ENCODE measurements at regions not wholly inside any gene's neighbourhood (a gene's known extent, or its start where the extent isn't known, plus 50 kb on each side); places are given as distances from the start of the nearest gene placed in this dataset.

DNA sequence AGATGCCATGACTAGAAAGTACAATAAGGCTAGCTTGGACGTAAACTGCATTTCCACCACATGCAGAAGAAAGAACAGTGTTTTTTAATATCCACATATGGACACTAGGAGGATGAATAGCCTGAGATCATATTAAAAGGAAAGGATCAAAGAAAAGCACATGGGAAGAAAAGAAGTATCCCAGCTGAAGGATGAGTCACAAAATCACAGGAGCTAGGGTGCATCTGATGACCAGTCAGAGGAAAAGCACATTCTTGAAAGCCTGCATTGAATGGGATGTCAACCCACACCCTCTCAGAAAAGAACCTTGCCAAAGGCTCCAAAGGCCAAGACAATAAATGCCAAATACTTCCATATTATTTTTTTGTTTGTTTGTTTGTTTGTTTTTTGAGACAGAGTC lies 56.8 kb upstream of the PRDX4 start:
- Histone ChIP-seq H3K79me1 (ENCODE audit: low read length) (no peaks in the 10 kb centered on the region), H3K4me2 (ENCODE audit: low read length) (no peak overlapping the region), H3K9ac (ENCODE audit: low read length) (no peak overlapping the region), H3K4me3 (ENCODE audit: low read length) (no peak overlapping the region), H3K27me3 (ENCODE audit: insufficient read depth, low read length, poor library complexity) (no peaks in the 10 kb centered on the region), H2BK120ac (ENCODE audit: low read depth, low read length) (no peak overlapping the region), H2BK15ac (replicated peaks; ENCODE audit: low read depth) (no peak overlapping the region), H4K5ac (ENCODE audit: low read length) (no peak overlapping the region), H3K23ac (ENCODE audit: low read length) (no peak overlapping the region), H3K27ac (ENCODE audit: low read depth, low read length) (no peak overlapping the region), H2BK5ac (ENCODE audit: low read length) (no peak overlapping the region), H4K8ac (ENCODE audit: low read depth, low read length) (no peak overlapping the region), H3K36me3 (ENCODE audit: control insufficient read depth, insufficient read depth, low read length) (no peaks in the 10 kb centered on the region), H3K4ac (ENCODE audit: low read depth, low read length) (no peak overlapping the region), H2AK5ac (ENCODE audit: low read length) (no peak overlapping the region), H3K79me2 (ENCODE audit: control insufficient read depth, insufficient read depth, low read length) (no peaks in the 10 kb centered on the region), H3K4me1 (ENCODE audit: control insufficient read depth, low read depth, low read length) (no peaks in the 10 kb centered on the region), H3K18ac (ENCODE audit: low read length) (no peak overlapping the region), H3K56ac (ENCODE audit: low read length) (no peak overlapping the region)
- peak; percentile 29 for DNase-seq
- WGBS (ENCODE audit: extremely low coverage, insufficient coverage, low lambda C conversion rate): no CpG with 5 or more reads among the region's 1 CpG

DNA sequence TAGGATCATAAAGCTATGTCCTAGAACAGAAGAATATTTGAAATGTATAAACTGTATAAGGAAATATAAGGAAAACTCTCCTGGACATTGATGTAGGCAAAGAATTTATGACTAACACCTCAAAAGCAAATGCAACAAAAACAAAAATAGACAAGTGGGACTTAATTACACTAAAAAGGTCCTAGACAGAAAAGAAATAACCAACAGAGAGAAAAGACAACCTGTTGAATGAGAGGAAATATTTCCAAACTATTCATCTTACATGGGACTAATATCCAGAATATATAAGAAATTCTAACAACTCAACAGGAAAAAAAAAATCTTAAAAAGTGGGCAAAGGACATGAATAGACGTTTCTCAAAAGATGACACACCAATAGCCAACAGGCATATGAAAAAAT lies 54.4 kb upstream of the PRDX4 start:
- Histone ChIP-seq H2BK120ac (ENCODE audit: low read depth, low read length) (no peak overlapping the region), H4K5ac (ENCODE audit: low read length) (no peak overlapping the region), H3K79me2 (ENCODE audit: control insufficient read depth, insufficient read depth, low read length) (no peaks in the 10 kb centered on the region), H3K27me3 (ENCODE audit: insufficient read depth, low read length, poor library complexity) (no peaks in the 10 kb centered on the region), H3K23ac (ENCODE audit: low read length) (no peak overlapping the region), H3K4me2 (ENCODE audit: low read length) (no peak overlapping the region), H2AK5ac (ENCODE audit: low read length) (no peak overlapping the region), H3K56ac (ENCODE audit: low read length) (no peak overlapping the region), H3K36me3 (ENCODE audit: control insufficient read depth, insufficient read depth, low read length) (no peaks in the 10 kb centered on the region), H3K4me3 (ENCODE audit: low read length) (no peak overlapping the region), H2BK5ac (ENCODE audit: low read length) (no peak overlapping the region), H2BK15ac (replicated peaks; ENCODE audit: low read depth) (no peak overlapping the region), H3K79me1 (ENCODE audit: low read length) (no peaks in the 10 kb centered on the region), H3K4ac (ENCODE audit: low read depth, low read length) (no peak overlapping the region), H3K18ac (ENCODE audit: low read length) (no peak overlapping the region), H3K27ac (ENCODE audit: low read depth, low read length) (no peak overlapping the region), H3K4me1 (ENCODE audit: control insufficient read depth, low read depth, low read length) (no peaks in the 10 kb centered on the region), H3K9ac (ENCODE audit: low read length) (no peak overlapping the region), H4K8ac (ENCODE audit: low read depth, low read length) (no peak overlapping the region)
- DNase-seq: no peak
- WGBS (ENCODE audit: extremely low coverage, insufficient coverage, low lambda C conversion rate): no CpG with 5 or more reads among the region's 1 CpG

- no peak overlapping the region for H2BK15ac ChIP-seq (replicated peaks; ENCODE audit: low read depth)
- H2BK5ac ChIP-seq (ENCODE audit: low read length): no peak overlapping the region
- no peak overlapping the region for H4K5ac ChIP-seq (ENCODE audit: low read length)
- H3K4me2 ChIP-seq (ENCODE audit: low read length): no peak overlapping the region
- no peak overlapping the region for H3K9ac ChIP-seq (ENCODE audit: low read length)
- H4K8ac ChIP-seq (ENCODE audit: low read depth, low read length): no peak overlapping the region
- no peaks in the 10 kb centered on the region for H3K36me3 ChIP-seq (ENCODE audit: control insufficient read depth, insufficient read depth, low read length)
- WGBS (ENCODE audit: extremely low coverage, insufficient coverage, low lambda C conversion rate): no CpG with 5 or more reads among the region's 5 CpGs
- H3K79me1 ChIP-seq (ENCODE audit: low read length): no peaks in the 10 kb centered on the region
- no peaks in the 10 kb centered on the region for H3K4me1 ChIP-seq (ENCODE audit: control insufficient read depth, low read depth, low read length)
- H2AK5ac ChIP-seq (ENCODE audit: low read length): no peak overlapping the region
- H3K27me3 ChIP-seq (ENCODE audit: insufficient read depth, low read length, poor library complexity): no peaks in the 10 kb centered on the region
- H3K18ac ChIP-seq (ENCODE audit: low read length): no peak overlapping the region
- H3K4ac ChIP-seq (ENCODE audit: low read depth, low read length): no peak overlapping the region
- peak; percentile 29 for DNase-seq
- no peak overlapping the region for H2BK120ac ChIP-seq (ENCODE audit: low read depth, low read length)
- H3K56ac ChIP-seq (ENCODE audit: low read length): no peak overlapping the region
- H3K4me3 ChIP-seq (ENCODE audit: low read length): no peak overlapping the region
- H3K27ac ChIP-seq (ENCODE audit: low read depth, low read length): no peak overlapping the region
- no peaks in the 10 kb centered on the region for H3K79me2 ChIP-seq (ENCODE audit: control insufficient read depth, insufficient read depth, low read length)
- H3K23ac ChIP-seq (ENCODE audit: low read length): no peak overlapping the region
Measured at GRCh38 chrX:23616361-23616760, 50.9 kb upstream of the PRDX4 start.

Data from mesendoderm (in vitro differentiated cells).